LNCAP (cell line): ENCODE measurements at regions not wholly inside any gene's neighbourhood (a gene's known extent, or its start where the extent isn't known, plus 50 kb on each side); places are given as distances from the start of the nearest gene placed in this dataset.

Source experiments
- TF ChIP-seq, protein P1 (sequence below): fragments of 450-650 bp; IDR thresholded peaks from 2 replicates; pipeline ENCODE4 v1.5.1; 2017; ENCODE audit warnings: mild to moderate bottlenecking

DNA sequence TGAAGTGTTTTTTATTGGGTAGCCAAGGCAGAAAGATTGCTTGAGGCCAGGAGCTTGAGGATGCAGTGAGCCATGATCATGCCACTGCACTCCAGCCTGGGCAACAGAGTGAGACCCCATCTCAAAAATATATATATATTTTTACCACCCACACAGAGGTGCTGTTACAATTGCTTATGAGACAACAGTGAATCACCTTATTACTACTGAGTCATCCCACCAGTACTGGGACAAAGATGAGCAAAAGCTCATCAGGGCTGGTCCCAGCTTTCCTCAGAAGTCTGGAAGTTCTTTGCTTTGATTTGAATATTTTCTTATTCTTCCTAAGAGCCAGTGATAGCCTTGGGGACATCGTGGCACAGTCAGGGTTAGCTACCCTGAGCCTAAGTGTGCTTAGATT is 207.7 kb downstream of the SOX2 start:
- TF ChIP-seq, protein P1, sequence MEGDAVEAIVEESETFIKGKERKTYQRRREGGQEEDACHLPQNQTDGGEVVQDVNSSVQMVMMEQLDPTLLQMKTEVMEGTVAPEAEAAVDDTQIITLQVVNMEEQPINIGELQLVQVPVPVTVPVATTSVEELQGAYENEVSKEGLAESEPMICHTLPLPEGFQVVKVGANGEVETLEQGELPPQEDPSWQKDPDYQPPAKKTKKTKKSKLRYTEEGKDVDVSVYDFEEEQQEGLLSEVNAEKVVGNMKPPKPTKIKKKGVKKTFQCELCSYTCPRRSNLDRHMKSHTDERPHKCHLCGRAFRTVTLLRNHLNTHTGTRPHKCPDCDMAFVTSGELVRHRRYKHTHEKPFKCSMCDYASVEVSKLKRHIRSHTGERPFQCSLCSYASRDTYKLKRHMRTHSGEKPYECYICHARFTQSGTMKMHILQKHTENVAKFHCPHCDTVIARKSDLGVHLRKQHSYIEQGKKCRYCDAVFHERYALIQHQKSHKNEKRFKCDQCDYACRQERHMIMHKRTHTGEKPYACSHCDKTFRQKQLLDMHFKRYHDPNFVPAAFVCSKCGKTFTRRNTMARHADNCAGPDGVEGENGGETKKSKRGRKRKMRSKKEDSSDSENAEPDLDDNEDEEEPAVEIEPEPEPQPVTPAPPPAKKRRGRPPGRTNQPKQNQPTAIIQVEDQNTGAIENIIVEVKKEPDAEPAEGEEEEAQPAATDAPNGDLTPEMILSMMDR = no peak

DNA sequence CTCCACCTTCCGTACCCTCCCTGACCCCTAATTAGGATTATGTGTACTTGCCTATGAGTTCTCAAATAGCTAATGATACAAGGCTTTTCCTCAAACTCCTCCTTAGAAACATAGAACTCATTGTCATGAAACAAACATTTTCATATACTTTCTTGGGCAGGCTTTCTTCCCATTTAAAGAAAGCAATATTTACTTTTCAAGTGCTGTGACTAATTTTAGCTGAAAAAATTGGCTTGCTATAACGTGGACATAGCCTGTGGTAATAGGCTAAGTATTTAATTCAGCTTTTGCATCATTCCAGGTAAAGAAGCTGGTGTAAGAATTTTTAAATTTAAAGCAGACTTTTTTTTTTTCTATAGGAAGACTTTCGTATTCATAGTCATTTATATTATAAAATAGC is 208.7 kb downstream of the SOX2 start:
- TF ChIP-seq, protein P1 = no peak

DNA sequence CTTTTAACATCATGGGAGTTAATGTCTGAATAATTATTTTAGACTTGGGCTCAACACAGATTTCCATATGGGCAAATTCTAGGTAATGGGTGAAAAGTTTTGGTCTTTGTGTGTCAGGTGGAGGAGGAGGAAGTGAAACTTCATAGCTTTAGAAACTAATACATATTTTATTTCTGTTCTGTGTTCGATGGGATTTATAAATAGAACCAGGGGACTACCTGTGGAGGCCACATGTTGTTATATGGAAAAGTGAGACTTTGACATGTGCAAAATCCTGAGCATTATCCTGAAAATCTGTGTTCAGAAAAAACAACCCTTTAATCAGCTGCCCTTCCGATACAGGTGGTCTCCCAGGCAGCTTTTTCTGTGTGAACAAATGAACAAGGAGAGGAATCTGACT is 209.5 kb downstream of the SOX2 start:
- TF ChIP-seq, protein P1 = no peak

DNA sequence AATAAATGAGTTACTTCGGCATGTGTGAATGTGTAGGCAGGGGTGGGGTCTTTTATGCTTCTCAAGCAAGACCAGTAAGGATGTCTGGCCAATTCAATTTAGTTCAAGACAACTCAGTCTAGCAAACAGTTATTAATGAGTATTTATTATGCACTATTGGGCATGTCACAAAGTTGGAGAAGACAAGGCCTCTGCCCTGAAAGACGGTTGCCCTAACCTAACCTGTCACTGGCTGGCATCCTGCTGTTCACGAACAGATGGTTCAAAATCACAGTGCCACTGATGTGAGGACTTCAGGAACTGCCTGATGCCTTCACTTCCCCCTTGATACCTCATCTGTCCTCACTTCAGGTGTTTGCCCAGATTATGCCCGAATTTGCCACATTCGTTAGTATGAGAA is 217.8 kb downstream of the SOX2 start:
- TF ChIP-seq, protein P1 = no peak

DNA sequence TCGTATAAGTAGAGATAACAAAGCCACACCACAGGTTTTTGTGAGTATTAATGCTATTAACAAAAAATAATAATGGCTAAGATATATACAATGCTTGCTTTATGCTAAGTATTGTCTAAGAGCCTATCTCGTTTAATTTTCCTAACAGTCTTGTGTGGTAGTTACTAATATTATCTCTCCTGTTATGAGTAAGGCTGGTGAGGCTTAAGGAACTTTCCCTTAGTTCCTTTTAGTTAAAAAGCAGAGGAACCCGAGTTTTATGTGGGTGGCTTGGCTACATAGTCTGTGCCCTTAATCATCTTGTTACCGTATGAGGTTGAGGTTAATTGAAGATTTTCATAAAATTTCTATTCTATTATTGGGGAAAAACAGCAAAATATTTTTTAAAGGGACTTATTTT is 218.4 kb downstream of the SOX2 start:
- TF ChIP-seq, protein P1 = no peak

DNA sequence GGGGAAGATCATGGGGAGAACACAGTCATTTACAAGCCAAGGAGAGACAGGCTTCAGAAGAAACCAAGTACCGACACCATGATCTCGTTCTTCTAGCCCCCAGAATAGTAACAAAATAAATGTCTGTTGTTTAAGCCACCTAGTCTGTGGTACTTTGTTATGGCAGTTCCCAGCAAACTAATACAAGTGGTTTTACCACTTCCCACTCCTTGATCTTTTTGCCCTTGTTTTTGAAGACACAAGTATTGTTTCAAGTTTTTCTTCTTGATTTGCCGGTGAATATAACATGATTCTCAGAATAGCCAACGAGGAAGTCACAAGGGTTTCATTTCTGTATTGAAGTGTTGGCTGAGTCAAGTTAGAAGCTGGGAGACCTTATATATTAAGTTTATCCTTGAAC is 220.3 kb downstream of the SOX2 start:
- TF ChIP-seq, protein P1 = no peak

DNA sequence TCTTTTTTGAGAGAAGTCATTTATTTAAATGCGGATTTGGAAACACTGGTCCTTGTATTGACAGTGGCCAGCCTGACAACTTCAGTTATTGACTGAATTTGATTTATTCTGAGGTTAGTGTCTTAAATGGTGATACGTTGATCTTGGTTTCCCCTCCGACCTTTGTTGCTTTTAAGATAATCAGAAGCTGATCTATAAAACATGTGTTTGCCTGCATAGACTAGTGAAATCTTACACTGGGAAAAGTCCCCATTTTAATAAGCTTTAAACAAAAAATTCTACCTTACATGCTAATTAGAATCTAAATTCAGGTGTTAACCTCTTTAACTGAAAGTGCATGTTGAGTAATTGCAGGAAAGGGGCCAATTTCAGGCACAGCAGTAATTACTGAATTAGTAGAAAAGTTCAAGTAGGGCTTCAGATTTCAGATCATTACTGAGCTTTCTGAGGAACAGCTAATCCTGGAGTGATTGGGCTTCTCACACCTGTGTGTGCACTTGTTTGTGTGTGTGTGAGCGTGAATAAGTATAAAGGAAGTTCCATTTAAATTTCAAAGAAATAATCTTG is 221.4 kb downstream of the SOX2 start:
- TF ChIP-seq, protein P1 = no peak

DNA sequence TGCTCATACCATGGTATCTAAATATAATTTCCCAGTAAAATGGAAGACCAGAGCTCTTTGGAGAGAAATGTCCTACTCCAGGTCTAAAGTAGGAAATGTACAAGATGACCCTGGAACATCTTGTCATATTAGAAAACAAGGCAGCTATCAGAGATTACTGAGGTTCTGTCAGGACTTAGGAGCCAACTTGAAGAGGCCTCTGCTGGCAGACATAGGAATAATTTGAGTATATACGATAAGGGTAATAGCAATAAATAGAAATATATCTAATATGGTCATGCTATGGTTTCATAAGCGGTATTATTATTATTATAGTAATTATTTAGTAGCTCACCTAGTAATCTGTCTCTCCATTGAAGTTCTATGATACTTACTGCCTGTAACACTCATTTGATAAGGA is 224.2 kb downstream of the SOX2 start:
- TF ChIP-seq, protein P1 = no peak; the same call in 1 of the 2 replicates
